Mesothelial cell of epicardium (in vitro differentiated cells): ENCODE measurements at regions not wholly inside any gene's neighbourhood (a gene's known extent, or its start where the extent isn't known, plus 50 kb on each side); places are given as distances from the start of the nearest gene placed in this dataset.

Experiments
- DNase-seq, 2 experiments: peaks; one replicate each; pipeline ENCODE4 v3.0.0; 2021; ENCODE audit warnings: low spot score in 2 of 2; ENCODE audit not compliant: unreplicated experiment in 2 of 2
- H3K27ac Mint-ChIP-seq: 2 replicates; pipeline ENCODE4 v1.8.0; 2021; ENCODE audit warnings: mixed read lengths
- H3K27me3 Mint-ChIP-seq: 2 replicates; pipeline ENCODE4 v1.8.0; 2021; ENCODE audit warnings: low read depth, mixed read lengths
- H3K36me3 Mint-ChIP-seq: 2 replicates; pipeline ENCODE4 v1.8.0; 2021; ENCODE audit warnings: mixed read lengths
- H3K4me1 Mint-ChIP-seq: 2 replicates; pipeline ENCODE4 v1.8.0; 2021; ENCODE audit warnings: mixed read lengths
- H3K4me3 Mint-ChIP-seq: 2 replicates; pipeline ENCODE4 v1.8.0; 2021; ENCODE audit warnings: mild to moderate bottlenecking, moderate library complexity, mixed read lengths
- H3K9me3 Mint-ChIP-seq: 2 replicates; pipeline ENCODE4 v1.8.0; 2021; ENCODE audit warnings: mixed read lengths
- TF ChIP-seq, protein P1 (sequence below): fragments of 200-600 bp; sonication (generic); IDR thresholded peaks from one replicate; pipeline ENCODE4 v1.5.0; 2021; ENCODE audit warnings: antibody characterized with exemption; ENCODE audit not compliant: unreplicated experiment

GRCh38 chr6:12363651-12364381, 73.7 kb downstream of the EDN1 start:
- H3K9me3 Mint-ChIP-seq = no peaks in the 10 kb centered on the region
- DNase-seq = no peak
- no peak overlapping the region for H3K4me3 Mint-ChIP-seq
- no peak overlapping the region for H3K27ac Mint-ChIP-seq
- no peaks in the 10 kb centered on the region for H3K36me3 Mint-ChIP-seq
- TF ChIP-seq, protein P1, sequence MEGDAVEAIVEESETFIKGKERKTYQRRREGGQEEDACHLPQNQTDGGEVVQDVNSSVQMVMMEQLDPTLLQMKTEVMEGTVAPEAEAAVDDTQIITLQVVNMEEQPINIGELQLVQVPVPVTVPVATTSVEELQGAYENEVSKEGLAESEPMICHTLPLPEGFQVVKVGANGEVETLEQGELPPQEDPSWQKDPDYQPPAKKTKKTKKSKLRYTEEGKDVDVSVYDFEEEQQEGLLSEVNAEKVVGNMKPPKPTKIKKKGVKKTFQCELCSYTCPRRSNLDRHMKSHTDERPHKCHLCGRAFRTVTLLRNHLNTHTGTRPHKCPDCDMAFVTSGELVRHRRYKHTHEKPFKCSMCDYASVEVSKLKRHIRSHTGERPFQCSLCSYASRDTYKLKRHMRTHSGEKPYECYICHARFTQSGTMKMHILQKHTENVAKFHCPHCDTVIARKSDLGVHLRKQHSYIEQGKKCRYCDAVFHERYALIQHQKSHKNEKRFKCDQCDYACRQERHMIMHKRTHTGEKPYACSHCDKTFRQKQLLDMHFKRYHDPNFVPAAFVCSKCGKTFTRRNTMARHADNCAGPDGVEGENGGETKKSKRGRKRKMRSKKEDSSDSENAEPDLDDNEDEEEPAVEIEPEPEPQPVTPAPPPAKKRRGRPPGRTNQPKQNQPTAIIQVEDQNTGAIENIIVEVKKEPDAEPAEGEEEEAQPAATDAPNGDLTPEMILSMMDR = no peak
- H3K27me3 Mint-ChIP-seq = no peaks in the 10 kb centered on the region
- H3K4me1 Mint-ChIP-seq = peaks cover 5% of the 10 kb centered on the region

- no peak for DNase-seq
- TF ChIP-seq, protein P1 = no peak
- H3K27me3 Mint-ChIP-seq = no peaks in the 10 kb centered on the region
- H3K4me3 Mint-ChIP-seq = no peak overlapping the region
- H3K9me3 Mint-ChIP-seq = no peaks in the 10 kb centered on the region
- no peaks in the 10 kb centered on the region for H3K36me3 Mint-ChIP-seq
- H3K4me1 Mint-ChIP-seq = peaks cover 5% of the 10 kb centered on the region
- H3K27ac Mint-ChIP-seq = no peak overlapping the region
These were observed 74.5 kb downstream of the EDN1 start for GRCh38 chr6:12364621-12365020.

- peaks cover 5% of the 10 kb centered on the region for H3K4me1 Mint-ChIP-seq
- no peaks in the 10 kb centered on the region for H3K36me3 Mint-ChIP-seq
- no peak overlapping the region for H3K27ac Mint-ChIP-seq
- H3K9me3 Mint-ChIP-seq = no peaks in the 10 kb centered on the region
- H3K27me3 Mint-ChIP-seq = no peaks in the 10 kb centered on the region
- TF ChIP-seq, protein P1 = no peak
- no peak for DNase-seq
- no peak overlapping the region for H3K4me3 Mint-ChIP-seq
These were observed 76.6 kb downstream of the EDN1 start for GRCh38 chr6:12366731-12367130.

GRCh38 chr6:12367412-12367811, 77.3 kb downstream of the EDN1 start:
- no peaks in the 10 kb centered on the region for H3K9me3 Mint-ChIP-seq
- no peak overlapping the region for H3K4me3 Mint-ChIP-seq
- H3K27me3 Mint-ChIP-seq = no peaks in the 10 kb centered on the region
- TF ChIP-seq, protein P1 = no peak
- H3K36me3 Mint-ChIP-seq = no peaks in the 10 kb centered on the region
- H3K4me1 Mint-ChIP-seq = peaks cover 5% of the 10 kb centered on the region
- no peak for DNase-seq
- no peak overlapping the region for H3K27ac Mint-ChIP-seq

- H3K4me3 Mint-ChIP-seq = no peak overlapping the region
These were observed 79.2 kb downstream of the EDN1 start for GRCh38 chr6:12369355-12369754.

More at GRCh38 chr6:12369355-12369754, 79.2 kb downstream of the EDN1 start:
- no peaks in the 10 kb centered on the region for H3K27me3 Mint-ChIP-seq
- H3K36me3 Mint-ChIP-seq = no peaks in the 10 kb centered on the region
- H3K4me1 Mint-ChIP-seq = peaks cover 5% of the 10 kb centered on the region
- no peaks in the 10 kb centered on the region for H3K9me3 Mint-ChIP-seq
- TF ChIP-seq, protein P1 = no peak
- DNase-seq = no peak
- H3K27ac Mint-ChIP-seq = no peak overlapping the region
